ENCODE measurements at regions not wholly inside any gene's neighbourhood (a gene's known extent, or its start where the extent isn't known, plus 50 kb on each side); places are given as distances from the start of the nearest gene placed in this dataset.
"Not testable (repeated sequence)": the region's sequence is repeated elsewhere in the genome, so short reads cannot be mapped to it uniquely, and the experiment has no call there.

DNA sequence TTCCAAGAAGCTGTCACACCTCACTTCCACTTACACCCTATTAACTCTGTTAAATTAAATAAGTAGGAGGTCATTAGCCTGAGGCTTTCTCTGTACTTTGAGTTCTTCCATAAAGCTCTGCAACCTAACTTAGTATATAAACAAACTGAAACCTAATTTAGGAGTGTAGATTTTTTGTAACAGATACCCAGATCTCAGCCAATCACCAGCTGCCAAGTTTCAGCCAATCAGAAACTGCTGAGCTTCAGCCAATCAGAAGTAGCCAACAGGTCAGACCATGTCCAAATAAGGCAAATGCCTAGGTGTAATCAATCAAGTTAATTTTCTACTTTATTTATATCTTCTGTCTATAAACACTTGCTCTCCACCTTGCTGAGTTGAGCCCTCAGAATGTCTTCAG lies 142.7 kb upstream of the SULF2 start:
- DNase-seq (ENCODE audit: low read depth): no peak

DNA sequence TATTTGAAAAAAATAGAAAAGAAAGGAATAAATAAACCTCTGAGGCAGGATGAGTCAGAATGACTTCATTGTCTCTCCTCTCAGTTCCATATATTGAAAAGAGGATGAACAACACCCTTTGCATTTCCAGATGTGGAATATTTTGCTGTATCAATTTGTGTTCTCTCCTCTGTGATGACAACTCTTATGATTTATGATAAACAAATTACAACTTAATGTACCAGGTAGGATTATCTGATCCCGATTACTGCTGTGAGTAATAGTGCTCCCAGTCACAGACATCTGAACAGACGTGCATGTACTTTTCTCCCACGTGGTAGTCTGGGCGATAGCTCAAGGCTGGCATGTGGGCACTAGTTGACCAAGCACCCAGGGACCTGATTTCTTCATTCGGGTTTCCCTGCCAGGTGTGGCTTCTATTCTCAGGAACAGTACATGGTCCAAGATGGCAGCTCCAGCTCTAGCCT lies 142.1 kb upstream of the SULF2 start:
- DNase-seq (ENCODE audit: low read depth): no peak

DNA sequence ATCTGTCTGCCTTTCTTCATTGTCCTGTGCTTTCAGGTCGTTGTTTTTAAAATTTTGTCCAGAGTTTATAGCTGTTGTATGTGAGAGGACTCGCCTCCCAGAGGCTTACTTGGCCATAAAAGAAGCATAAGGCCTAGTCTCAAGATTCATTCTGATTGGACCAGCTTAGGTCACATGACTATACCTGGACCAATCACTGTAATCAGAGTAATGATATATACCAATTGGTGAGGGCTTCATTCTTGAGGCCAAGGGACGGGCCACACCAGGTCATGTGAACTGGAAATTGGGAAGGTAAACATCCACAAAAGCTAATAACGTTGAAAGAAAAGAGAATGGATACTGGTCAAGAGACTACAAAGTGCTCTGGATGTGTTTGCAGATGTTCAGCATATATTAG lies 141.4 kb upstream of the SULF2 start:
- no peak for DNase-seq (ENCODE audit: low read depth)

DNA sequence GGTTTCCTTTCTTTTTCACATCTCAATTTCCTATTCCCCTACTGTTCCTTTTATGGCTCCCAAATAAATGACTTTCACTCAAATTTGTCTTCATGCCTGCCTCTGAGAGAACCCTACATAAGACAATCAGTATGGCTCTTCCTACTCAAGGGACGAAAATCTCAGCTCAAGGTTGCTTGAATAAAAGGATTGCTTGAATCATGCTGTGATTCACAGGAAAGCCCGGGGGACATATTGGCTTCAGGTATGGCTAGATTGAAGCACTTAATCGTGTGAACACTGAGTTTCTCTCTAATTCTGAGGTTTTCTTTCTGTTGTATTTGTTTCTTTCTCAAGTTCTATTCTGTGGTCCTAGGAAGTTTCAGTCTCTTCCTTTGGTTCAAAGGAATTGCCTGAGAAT lies 140.3 kb upstream of the SULF2 start:
- DNase-seq (ENCODE audit: low read depth): no peak

DNA sequence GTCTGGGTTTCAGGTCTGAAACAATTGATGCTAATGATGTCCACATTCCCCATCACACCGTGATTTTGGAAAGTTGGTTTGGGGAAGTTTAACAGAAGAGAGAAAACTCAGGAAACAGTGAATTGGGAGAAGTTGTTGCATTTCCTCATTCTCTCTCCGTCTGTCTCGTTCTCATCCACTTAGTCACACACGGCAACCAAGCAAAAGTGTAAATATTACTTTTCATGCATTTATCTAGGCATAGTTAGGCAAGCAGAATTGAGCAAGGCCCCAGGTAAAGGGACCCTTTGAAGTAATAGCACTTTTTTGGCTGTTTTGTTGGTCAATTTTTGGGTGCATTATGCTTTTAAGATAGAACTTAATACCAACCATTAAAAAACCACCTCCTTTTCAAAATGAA lies 137.0 kb upstream of the SULF2 start:
- DNase-seq (ENCODE audit: low read depth): no peak

DNA sequence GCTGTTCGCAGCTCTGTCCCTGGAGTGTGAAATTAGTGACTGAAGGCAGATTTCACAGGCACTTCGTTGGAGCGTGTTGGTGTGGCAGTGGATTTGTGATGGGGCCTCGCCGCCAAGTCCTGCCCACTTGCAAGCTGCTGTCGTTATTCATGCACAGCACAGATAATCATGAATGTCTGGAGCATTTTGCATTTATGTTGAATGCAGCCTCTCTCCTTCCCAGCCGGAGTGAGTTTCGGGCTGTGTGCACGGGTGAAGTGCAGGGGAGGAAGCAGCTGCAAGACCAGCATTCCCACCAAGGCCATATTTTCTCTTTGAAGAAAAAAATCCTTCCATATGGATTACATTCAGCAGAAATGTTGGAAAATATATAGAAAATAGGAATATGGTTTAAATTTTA lies 136.5 kb upstream of the SULF2 start:
- not testable (repeated sequence) for DNase-seq (ENCODE audit: low read depth)

DNA sequence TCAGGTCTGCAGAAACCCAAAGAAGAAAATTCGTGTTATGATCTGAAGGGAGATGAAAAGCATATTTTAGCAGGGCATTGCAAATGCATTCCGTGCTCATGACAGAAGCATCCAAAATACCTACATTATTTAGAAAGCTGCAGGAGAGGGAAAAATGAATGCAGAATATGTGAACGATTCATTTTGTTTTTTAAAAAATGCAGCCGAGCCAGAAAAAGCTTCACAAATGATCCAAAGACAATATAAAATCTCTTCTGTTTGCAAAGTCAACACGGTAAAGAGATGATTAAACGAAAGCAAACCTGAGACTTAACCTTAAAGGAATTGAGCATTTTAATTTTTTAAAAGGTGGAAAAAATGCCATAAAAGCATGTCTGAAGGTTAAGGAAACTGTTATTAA lies 136.1 kb upstream of the SULF2 start:
- no peak for DNase-seq (ENCODE audit: low read depth)

DNA sequence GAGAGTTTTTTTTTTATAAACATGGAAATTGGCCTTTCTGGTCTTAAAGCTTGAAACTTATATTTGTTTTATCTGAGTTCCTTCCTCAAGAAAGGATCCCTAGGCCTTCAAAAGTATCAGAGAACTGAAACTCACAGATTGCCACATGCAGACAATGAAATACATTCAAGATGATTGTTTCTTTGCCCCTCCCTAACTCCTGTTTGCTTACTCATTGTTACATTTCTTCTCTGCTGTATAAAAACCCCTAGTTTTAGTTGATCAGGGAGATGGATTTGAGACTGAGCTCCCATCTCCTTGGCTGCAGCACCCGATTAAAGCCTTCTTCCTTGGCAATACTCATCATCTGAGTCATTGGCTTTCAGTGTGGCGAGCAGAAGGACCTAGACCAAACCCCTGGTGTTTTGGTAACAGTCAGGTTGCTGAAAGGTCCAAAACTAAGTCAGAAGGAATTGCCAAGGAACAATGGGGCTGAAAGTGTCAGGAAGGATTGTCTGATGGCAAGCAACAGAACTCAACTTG lies 132.3 kb upstream of the SULF2 start:
- DNase-seq (ENCODE audit: low read depth): no peak

DNA sequence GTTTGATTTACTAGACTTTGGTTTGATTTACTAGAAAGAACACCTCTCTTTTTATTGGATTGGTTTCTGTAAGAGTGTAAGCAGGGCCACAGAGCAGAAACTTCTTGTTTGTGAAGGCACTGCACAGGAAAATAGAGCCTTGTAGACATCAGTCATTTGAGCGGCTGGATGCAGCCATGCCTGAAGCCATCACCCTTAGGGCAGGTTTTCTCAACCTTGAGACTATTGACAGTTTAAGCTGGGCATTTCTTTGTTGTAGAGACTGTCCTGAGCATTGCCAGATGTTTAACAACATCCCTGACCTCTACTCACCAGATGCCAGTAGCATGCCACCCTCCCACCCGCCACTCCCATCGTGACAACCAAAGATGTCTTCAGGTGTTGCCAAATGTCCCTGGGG lies 130.2 kb upstream of the SULF2 start:
- no peak for DNase-seq (ENCODE audit: low read depth)

DNA sequence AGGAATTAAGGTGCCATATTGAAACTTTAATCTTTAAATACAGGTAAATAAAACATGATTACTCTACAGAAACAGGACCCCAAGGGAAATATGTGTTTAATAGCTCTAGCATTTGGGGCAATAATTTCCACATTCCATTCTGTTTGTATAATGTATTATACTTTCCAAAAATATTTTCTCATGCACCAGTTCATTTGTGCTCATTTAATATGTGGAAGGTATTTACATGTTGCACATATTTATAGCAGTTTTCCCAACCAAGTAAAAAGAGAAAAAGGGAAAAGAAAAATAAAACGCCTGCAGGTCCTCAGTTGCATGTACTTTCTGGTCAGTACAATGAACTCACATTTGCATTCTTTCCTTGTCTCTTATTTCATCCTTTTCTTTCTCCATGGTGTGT lies 129.5 kb upstream of the SULF2 start:
- DNase-seq (ENCODE audit: low read depth): no peak

DNA sequence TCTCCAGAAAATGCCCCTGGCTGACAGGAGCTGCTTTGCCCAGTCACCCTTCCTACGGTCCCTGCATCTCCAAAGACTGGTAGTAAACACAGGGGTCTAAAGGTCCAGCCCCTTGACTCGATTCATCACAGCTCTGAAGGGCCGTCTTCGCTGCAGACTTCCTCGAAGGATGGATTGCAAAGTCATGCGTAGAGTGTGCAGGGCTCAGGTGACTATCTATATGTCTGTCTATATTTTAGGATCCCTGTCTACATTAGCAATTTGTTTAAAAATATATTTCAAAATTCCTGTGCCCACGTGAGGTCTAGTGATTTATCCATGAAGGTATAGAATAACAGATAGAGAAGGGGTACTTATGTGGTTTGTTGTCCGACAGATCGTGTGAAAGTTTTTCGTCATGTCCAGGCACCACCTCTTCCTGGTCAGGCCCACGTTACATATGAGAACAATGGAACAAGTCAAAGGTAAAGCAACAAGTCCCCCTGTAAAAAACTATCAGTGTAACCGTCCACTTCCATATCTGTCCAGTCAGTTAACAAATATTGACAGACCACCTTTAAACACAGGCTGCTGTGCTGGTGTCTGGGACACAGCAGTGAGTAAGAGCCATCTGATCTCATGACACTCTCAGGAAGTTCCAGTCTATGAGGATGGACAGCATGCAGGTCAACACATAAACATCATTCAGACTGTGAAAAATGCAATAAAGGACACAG lies 127.7 kb upstream of the SULF2 start:
- not testable (repeated sequence) for DNase-seq (ENCODE audit: low read depth)

DNA sequence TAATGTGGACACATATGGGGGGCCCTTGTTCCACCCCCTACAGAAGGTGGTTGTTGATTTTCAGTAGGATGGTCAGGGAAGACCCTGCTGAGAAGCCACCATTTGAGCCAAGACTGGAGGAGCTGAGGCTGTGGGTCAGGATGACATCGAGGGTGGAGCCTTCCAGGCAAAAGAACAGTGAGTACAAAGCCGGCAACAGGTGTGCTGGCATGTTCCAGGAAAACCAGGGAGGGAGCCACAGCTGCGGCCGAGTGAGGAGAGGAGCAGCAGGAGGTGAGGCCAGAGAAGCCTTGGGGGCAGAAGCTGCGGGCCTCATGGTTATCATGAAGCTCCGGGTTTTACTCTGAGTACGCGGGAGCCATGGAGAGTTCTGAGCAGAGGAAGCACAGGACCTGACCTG lies 126.9 kb upstream of the SULF2 start:
- not testable (repeated sequence) for DNase-seq (ENCODE audit: low read depth)

DNA sequence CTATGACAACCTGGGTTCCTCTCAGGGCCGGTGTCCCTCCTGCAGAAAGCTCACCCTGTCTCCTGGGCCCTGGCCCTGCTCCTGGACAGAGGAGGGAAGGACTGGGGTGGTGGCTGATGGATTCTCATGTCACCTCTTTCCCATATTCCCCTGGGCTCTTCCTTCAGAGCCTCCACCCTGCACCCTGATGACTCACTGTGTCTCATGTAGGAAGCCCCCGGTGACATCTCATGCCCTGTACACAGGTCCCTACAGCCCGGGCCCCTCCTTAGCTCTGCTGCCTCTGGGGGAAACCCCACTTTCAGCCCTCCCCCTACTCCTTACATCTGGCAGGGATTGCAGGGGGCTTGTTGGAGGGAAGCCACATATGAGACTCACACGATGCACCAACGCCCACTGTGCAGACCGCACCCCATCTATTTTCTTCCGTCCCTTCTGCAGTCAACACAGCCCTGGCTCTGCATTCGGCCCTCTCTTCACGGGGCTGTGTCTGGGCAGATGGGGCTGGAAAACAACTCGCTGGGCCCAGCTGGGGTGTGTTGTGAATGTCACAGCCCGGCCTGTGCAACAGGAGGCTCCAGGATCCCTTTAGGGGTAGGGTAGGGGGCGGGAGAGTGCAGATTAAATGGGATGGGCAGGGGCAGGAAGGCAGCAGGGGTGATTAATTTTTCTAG lies 124.6 kb upstream of the SULF2 start:
- not testable (repeated sequence) for DNase-seq (ENCODE audit: low read depth)

DNA sequence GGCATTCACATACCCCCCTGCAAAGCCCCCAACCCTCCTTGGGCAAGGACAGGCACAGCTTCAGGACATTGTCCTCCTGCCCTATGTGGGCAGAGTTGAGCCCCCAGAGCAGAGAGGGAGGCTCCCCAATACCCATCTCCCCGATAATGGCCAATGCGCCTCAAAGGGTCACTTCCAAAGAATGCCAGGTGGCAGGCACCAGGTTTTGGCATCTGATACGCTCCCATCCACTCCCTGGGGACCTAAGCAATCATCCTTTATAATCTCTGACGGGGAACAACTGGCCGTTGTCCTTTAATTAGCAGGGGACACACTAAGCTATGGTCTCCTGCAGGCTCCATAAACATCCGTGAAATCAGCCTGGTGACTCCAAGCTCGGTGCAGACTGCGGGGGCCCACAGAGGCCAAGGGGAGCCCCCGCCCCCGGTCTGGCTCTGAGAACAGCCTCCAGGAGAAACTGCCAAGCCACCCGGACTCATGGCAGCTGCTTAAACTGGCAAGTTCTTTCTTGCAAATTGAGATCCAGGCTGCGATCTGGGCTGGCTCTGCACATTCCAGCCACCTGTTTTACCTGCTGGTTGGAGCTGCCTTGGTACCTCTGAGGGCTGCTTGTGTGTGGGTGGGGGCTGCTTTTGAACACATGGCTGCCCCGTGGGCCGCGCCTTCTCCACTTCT lies 123.2 kb upstream of the SULF2 start:
- DNase-seq (ENCODE audit: low read depth): not testable (repeated sequence)

DNA sequence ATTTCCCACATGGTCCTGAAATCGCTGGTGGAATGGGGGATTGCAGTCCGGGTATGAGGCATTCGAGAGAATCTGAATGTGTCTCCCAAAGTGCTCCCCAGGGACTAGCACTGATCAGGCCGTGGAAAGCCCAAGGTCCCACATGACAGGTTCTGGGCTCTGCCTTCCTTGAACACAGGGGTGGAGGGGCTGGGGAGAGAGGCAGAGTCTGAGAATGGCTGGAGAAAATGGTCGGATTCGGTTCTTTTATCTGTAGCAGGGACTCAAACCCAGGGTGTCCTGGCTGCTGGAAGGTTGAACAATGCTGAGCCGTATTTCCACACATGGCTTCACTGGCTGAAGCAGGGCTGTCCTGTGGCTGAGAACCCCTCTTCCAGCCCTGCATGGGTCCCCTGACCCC lies 122.7 kb upstream of the SULF2 start:
- not testable (repeated sequence) for DNase-seq (ENCODE audit: low read depth)

DNA sequence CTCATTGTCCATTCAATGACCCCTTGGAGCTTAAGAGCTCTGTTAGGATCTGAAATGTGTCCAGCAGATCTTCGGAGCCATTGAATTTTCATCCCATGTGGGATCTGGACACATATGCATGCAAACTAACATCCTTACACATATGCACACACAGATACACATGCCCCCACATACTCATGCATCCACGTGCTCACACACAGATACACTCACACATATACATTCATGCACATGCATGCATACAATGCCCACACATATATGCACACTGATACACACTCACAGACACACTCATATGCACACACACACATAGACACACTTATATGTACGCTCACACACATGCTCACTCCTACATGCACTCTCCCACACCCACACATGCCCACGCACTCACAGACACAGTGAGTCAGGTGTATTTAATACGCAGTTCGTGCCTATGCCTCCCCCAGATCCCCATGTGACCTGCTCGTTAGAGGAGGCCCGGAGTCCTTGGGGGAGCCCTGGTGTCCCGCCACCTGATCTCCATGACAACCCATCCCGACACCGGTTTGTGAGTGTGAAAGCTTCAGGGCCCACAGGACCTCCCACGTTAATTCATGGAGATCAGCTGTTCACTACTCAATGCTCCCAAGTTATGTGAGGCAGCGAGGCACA lies 121.9 kb upstream of the SULF2 start:
- DNase-seq (ENCODE audit: low read depth): no peak

DNA sequence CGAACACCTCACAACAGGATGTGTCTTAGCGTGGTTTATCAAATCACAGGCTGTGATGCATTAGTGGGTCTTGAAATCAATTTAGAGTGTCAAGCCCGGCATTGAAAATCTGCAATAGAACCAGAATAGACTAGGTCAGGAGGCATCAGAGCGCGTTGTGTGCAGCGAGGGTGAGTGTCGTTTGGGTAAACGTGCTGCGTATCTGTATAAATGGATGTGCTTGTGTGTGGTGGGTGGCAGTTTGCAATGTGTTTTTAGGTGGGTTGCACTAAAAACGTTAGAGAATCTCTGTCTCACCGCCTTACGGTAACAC lies 121.0 kb upstream of the SULF2 start:
- DNase-seq (ENCODE audit: low read depth): no peak

DNA sequence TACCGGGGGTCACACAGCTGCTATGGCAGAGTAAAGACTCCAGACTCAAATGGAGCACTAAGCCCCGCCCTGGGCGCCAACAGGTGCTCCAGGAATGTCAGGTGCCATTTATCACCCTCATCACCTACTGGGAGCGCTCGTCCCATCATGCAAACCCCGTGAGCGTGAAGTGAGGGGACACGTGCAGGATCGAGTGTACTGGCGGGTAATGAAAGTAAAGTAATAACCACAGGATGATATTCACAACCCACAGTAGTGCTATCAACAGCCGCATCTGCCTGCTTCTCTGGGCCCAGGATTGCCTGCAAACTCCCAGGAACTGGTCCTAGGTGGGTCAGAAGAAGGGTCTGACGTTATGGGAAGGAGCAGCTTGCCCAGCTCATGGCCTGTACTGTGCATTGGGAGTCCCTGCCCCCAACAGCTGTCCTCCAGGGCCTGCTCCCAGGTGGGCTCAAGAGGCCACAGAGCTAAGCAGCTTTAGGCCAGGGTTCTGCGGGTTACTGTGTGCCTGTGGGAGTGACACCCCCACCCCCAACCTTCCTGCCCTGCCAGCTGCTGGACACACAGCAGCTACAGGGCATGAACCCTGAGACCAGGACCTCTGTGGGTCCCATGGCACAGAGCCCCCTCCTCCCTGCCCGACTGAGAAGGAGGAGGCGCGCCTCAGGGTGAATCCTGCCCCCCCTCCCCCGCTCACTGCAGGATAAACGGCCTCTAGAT lies 120.5 kb upstream of the SULF2 start:
- DNase-seq (ENCODE audit: low read depth): no peak

DNA sequence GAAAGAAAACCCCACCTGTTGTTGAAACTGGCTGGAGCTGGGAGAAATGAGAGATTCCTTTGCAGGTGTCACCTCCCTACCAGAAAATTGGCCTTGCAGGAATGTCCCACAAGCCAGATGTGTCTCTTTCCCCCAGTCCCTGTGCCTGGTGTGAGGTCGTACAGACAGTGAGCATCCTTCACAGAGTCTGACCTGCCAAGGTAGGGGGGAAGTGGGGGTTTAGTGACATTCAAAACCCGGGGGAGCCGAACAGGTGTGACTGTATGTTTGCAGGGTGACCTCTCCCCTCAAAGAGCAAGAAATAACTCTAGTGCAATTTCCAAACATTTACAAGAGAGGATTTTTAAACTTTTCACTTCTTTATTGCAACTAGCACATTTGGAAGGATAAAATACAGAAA lies 117.7 kb upstream of the SULF2 start:
- not testable (repeated sequence) for DNase-seq (ENCODE audit: low read depth)

DNA sequence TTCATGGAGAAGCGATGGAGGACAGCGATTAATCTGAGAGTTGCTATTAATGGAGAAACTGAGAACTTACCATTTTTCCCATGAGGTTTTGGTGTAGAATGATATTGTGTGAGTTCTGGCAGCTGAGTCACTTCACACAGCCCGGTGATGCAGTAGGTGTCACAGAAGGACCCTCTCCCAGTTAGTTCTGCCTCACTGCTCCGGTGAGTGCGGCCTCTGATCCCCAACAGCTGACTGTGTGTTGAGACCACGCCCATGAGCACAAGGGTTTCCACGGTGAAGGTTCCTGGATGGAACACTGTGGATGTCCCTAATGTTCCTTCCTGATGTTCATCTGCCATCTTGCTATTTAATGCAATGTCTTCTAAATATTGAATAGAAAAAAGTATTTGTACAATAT lies 114.0 kb upstream of the SULF2 start:
- not testable (repeated sequence) for DNase-seq (ENCODE audit: low read depth)

DNA sequence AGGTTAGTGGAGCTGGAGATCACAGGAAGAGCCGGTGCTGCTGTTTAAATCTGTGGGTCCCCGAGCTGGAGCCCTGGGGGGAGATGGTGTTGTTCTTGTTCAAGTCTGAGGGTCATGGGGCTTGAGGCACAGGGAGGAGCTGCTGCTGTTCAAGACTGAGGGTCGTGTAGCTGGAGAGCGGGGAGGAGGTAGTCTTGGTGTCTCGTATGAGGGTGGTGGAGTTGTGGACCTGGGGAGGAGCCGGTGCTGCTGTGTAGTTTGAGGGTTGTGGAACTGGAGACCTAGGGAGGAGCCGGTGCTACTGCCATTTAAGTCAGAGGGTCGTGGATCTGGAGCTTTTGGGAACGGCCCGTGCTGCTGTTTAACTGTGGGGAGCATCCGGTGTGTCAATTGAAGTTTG lies 112.2 kb upstream of the SULF2 start:
- no peak for DNase-seq (ENCODE audit: low read depth)

DNA sequence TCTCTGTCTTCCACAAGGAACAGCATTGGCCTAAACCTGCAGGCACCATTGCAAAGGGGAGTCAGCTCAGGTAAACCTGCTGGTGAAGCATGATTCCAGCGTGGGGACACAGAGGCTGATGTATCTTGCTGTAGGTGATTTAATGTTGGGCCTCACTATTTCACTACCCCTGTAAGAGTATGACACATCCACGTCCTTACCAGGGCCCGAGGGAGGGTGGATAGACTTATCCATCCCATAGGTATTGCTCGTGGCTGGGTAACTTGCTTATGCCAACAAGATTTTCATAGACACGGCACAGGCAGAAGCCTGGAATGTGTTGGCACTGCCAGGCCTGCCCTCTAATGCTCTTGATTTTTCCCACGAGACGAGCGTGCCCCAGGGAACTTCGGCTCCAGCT lies 107.4 kb upstream of the SULF2 start:
- DNase-seq (ENCODE audit: low read depth): not testable (repeated sequence)

Measured in stimulated activated CD8-positive, alpha-beta memory T cell treated with anti-CD3 and anti-CD28 coated beads, Interleukin-4, amount 100 ng/mL, for 24 hours (primary cell).